ENCODE measurements at regions not wholly inside any gene's neighbourhood (a gene's known extent, or its start where the extent isn't known, plus 50 kb on each side); places are given as distances from the start of the nearest gene placed in this dataset.

GRCh38 chr13:83311886-83312577 lies 570.2 kb downstream of the SLITRK1 start:
- no peaks in the 10 kb centered on the region for H3K9me3 ChIP-seq (replicated peaks; ENCODE audit: control insufficient read depth, insufficient read depth, low read length)
- no peak for TF ChIP-seq JUN (IDR thresholded peaks at IDR 0.05; ENCODE audit: borderline replicate concordance, insufficient read depth, insufficient read length, low read depth)
- TF ChIP-seq GATA2 (IDR thresholded peaks at IDR 0.05; ENCODE audit: insufficient read depth, insufficient read length, low read depth, low read length), result no peak
- TF ChIP-seq, protein P1, sequence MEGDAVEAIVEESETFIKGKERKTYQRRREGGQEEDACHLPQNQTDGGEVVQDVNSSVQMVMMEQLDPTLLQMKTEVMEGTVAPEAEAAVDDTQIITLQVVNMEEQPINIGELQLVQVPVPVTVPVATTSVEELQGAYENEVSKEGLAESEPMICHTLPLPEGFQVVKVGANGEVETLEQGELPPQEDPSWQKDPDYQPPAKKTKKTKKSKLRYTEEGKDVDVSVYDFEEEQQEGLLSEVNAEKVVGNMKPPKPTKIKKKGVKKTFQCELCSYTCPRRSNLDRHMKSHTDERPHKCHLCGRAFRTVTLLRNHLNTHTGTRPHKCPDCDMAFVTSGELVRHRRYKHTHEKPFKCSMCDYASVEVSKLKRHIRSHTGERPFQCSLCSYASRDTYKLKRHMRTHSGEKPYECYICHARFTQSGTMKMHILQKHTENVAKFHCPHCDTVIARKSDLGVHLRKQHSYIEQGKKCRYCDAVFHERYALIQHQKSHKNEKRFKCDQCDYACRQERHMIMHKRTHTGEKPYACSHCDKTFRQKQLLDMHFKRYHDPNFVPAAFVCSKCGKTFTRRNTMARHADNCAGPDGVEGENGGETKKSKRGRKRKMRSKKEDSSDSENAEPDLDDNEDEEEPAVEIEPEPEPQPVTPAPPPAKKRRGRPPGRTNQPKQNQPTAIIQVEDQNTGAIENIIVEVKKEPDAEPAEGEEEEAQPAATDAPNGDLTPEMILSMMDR (IDR thresholded peaks at IDR 0.05; ENCODE audit: extremely low read depth in 1 of 2, insufficient read depth in 1 of 2, low read depth in 1 of 2, low read length in 2 of 2), result no peak
- TF ChIP-seq, protein P2, sequence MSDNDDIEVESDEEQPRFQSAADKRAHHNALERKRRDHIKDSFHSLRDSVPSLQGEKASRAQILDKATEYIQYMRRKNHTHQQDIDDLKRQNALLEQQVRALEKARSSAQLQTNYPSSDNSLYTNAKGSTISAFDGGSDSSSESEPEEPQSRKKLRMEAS (IDR thresholded peaks at IDR 0.05; ENCODE audit: insufficient read depth, insufficient read length), result no peak
- TF ChIP-seq POLR2AphosphoS5 (IDR thresholded peaks at IDR 0.05; ENCODE audit: insufficient read depth, low read depth, low read length), result no peak
- no peak for TF ChIP-seq MYC (IDR thresholded peaks at IDR 0.05; ENCODE audit: low read depth, low read length)
- no peak for TF ChIP-seq EZH2 (IDR thresholded peaks at IDR 0.05; ENCODE audit: borderline replicate concordance, low read depth, low read length, severe bottlenecking)
- no peak for TF ChIP-seq FOS (IDR thresholded peaks at IDR 0.05; ENCODE audit: borderline replicate concordance, insufficient read depth, low read length)
- no peak for TF ChIP-seq POLR2A (IDR thresholded peaks at IDR 0.05; ENCODE audit: low read depth, low read length)
- H3K4me1 ChIP-seq (ENCODE audit: control insufficient read depth, extremely low read depth, insufficient read depth, low read length), result no peaks in the 10 kb centered on the region
- no peak overlapping the region for H3K4me3 ChIP-seq (replicated peaks in 1 of 3; ENCODE audit: insufficient read depth in 1 of 3, low read depth in 1 of 3, low read length in 3 of 3)
- no peaks in the 10 kb centered on the region for H3K9me1 ChIP-seq (replicated peaks; ENCODE audit: control insufficient read depth, extremely low read depth, insufficient read depth, low read length)
- no peak overlapping the region for H3K9ac ChIP-seq (replicated peaks; ENCODE audit: extremely low read depth, insufficient read depth, low read length)
- intact Hi-C loops (cut with micrococcal nuclease), result no loop called here
- DNase-seq (ENCODE audit: low read depth, low spot score) (no peak), FAIRE-seq (no peak)
- H3K79me2 ChIP-seq (ENCODE audit: control insufficient read depth, insufficient read depth, low read length), result no peaks in the 10 kb centered on the region
- H3K36me3 ChIP-seq (ENCODE audit: control insufficient read depth in 2 of 2, extremely low read depth in 1 of 2, insufficient read depth in 2 of 2, low read length in 2 of 2), result no peaks in the 10 kb centered on the region
- H2AFZ ChIP-seq (ENCODE audit: low read depth, low read length), result no peak overlapping the region
- ChIA-PET CTCF (no interaction called here), POLR2A (no interaction called here)
- dilution Hi-C loops (cut with MboI; ENCODE audit: extremely low pct_ligation_motif_present, low sequenced_read_pairs), result no loop called here
- no TSS peak for BruUV-seq (replicated peaks)
- no peaks in the 10 kb centered on the region for H4K20me1 ChIP-seq (replicated peaks; ENCODE audit: control insufficient read depth, extremely low read depth, insufficient read depth, low read length)
- no peak overlapping the region for H3K4me2 ChIP-seq (ENCODE audit: insufficient read depth, low read length)
- H3K27ac ChIP-seq (ENCODE audit: insufficient read depth, low read depth, low read length), result no peak overlapping the region
- no peaks in the 10 kb centered on the region for H3K27me3 ChIP-seq (ENCODE audit: control insufficient read depth in 2 of 2, insufficient read depth in 2 of 2, low read length in 2 of 2)

Measured in endothelial cell of umbilical vein (primary cell).